H1 (cell line): ENCODE measurements at regions not wholly inside any gene's neighbourhood (a gene's known extent, or its start where the extent isn't known, plus 50 kb on each side); places are given as distances from the start of the nearest gene placed in this dataset.
A peak's percentile ranks its signal among the peaks of the same experiment; 100 is the strongest.

Source experiments
- CTCF ChIA-PET: fragments of 300-600 bp; sonication (Branson Sonifier 250); formaldehyde crosslinking; loops from one replicate; lab custom pipeline; 2021; ENCODE audit not compliant: partially characterized antibody; lab: Charles Lee
- POLR2A ChIA-PET: fragments of 300-600 bp; sonication (Branson Sonifier 250); formaldehyde crosslinking; loops from one replicate; lab custom pipeline; 2021; ENCODE audit warnings: inconsistent platforms; ENCODE audit not compliant: partially characterized antibody; lab: Charles Lee
- DNase-seq, 2 experiments: peaks; one replicate each; pipeline versions ENCODE4 v3.0.0 to v3.0.0-alpha.2; 2010 to 2022; ENCODE audit warnings: low spot score in 2 of 2, low read depth in 1 of 2, mixed read lengths in 1 of 2
- FAIRE-seq: peaks from 2 replicates; lab custom pipeline; 2011; peaks lifted over from hg19 to GRCh38; lab: Jason Lieb, UNC
- H2AFZ ChIP-seq: 2 replicates; pipeline ENCODE4 v1.8.1; 2012; ENCODE audit warnings: low read length, inconsistent platforms
- H2AK5ac ChIP-seq: 2 replicates; pipeline ENCODE4 v1.6.1; 2013; ENCODE audit warnings: low read depth, low read length
- H2BK120ac ChIP-seq: replicated peaks from 2 replicates; pipeline ENCODE3; 2013; ENCODE audit warnings: low read depth, low read length, inconsistent platforms
- H2BK12ac ChIP-seq: 2 replicates; pipeline ENCODE4 v1.6.1; 2013; ENCODE audit warnings: low read depth, low read length
- H2BK15ac ChIP-seq: 2 replicates; pipeline ENCODE4 v1.6.1; 2013; ENCODE audit warnings: low read length
- H2BK20ac ChIP-seq: 2 replicates; pipeline ENCODE4 v1.6.1; 2013; ENCODE audit warnings: low read length
- H2BK5ac ChIP-seq: 2 replicates; pipeline ENCODE4 v1.6.1; 2013; ENCODE audit warnings: low read depth, low read length
- H3K14ac ChIP-seq: 2 replicates; pipeline ENCODE4 v1.6.1; 2013; ENCODE audit warnings: inconsistent platforms; ENCODE audit not compliant: insufficient read length
- H3K18ac ChIP-seq: 2 replicates; pipeline ENCODE4 v1.6.1; 2013; ENCODE audit warnings: low read length; ENCODE audit errors: extremely low read depth
- H3K23ac ChIP-seq: 2 replicates; pipeline ENCODE4 v1.6.1; 2013; ENCODE audit warnings: inconsistent platforms; ENCODE audit not compliant: insufficient read length
- H3K23me2 ChIP-seq: 2 replicates; pipeline ENCODE4 v1.6.1; 2013; ENCODE audit warnings: low read depth, low read length
- H3K27ac ChIP-seq: 2 replicates; pipeline ENCODE4 v1.6.1; 2011; ENCODE audit warnings: low read depth, low read length, inconsistent platforms
- H3K27me3 ChIP-seq, 4 experiments: replicated peaks in 1 of 4; 1 replicate in 1 of 4; 2 replicates in 3 of 4; pipeline versions ENCODE4 v1.6.1 to v1.8.1; 2011 to 2013; ENCODE audit warnings: low read length in 3 of 4, mild to moderate bottlenecking in 3 of 4, inconsistent platforms in 2 of 4, mixed read lengths in 2 of 4, moderate library complexity in 1 of 4; ENCODE audit not compliant: control insufficient read depth in 3 of 4, insufficient read depth in 3 of 4; ENCODE audit errors: extremely low read depth in 1 of 4
- H3K36me3 ChIP-seq, 4 experiments: 2 replicates each; pipeline versions ENCODE4 v1.6.1 to v1.8.1; 2011 to 2013; ENCODE audit warnings: mild to moderate bottlenecking in 4 of 4, low read length in 3 of 4, moderate library complexity in 2 of 4, control low read depth in 1 of 4, inconsistent platforms in 1 of 4; ENCODE audit not compliant: insufficient read depth in 4 of 4, control insufficient read depth in 2 of 4
- H3K4ac ChIP-seq: replicated peaks from 2 replicates; pipeline ENCODE3; 2013; ENCODE audit warnings: low read length, low read depth, mixed read lengths, inconsistent platforms; ENCODE audit not compliant: insufficient read length
- H3K4me1 ChIP-seq, 4 experiments: replicated peaks in 1 of 4; 1 replicate in 1 of 4; 2 replicates in 3 of 4; pipeline versions ENCODE4 v1.6.1 to v1.8.1; 2011 to 2013; ENCODE audit warnings: low read length in 3 of 4, inconsistent platforms in 2 of 4, mixed read lengths in 1 of 4; ENCODE audit not compliant: insufficient read depth in 4 of 4, control insufficient read depth in 3 of 4
- H3K4me2 ChIP-seq, 2 experiments: 2 replicates each; pipeline versions ENCODE4 v1.6.1 to v1.8.1; 2011 to 2013; ENCODE audit warnings: low read depth in 2 of 2, low read length in 2 of 2, control low read depth in 1 of 2, inconsistent platforms in 1 of 2, mild to moderate bottlenecking in 1 of 2; ENCODE audit not compliant: insufficient read depth in 1 of 2
- H3K4me3 ChIP-seq, 4 experiments: fragments of 200-600, 300-600 bp in 1 of 4; sonication (generic), shearing (Covaris generic), sonication (Bioruptor Twin) in 1 of 4; 2 replicates each; pipeline versions ENCODE4 v1.5.1 to v1.8.1; 2011 to 2016; ENCODE audit warnings: low read length in 4 of 4, low read depth in 3 of 4, control low read depth in 2 of 4, inconsistent platforms in 2 of 4, mild to moderate bottlenecking in 2 of 4, mixed read lengths in 1 of 4, moderate library complexity in 1 of 4; ENCODE audit not compliant: insufficient read depth in 2 of 4; ENCODE audit errors: extremely low read depth in 1 of 4
- H3K56ac ChIP-seq: replicated peaks from 2 replicates; pipeline ENCODE3; 2013; ENCODE audit warnings: low read depth, mild to moderate bottlenecking, mixed read lengths, low read length, inconsistent platforms; ENCODE audit not compliant: insufficient read length
- H3K79me1 ChIP-seq: 2 replicates; pipeline ENCODE4 v1.6.1; 2013; ENCODE audit warnings: low read depth, low read length, control low read depth
- H3K79me2 ChIP-seq, 2 experiments: 2 replicates each; pipeline versions ENCODE4 v1.6.1 to v1.8.1; 2012 to 2013; ENCODE audit warnings: low read length in 2 of 2, mild to moderate bottlenecking in 2 of 2, inconsistent platforms in 1 of 2; ENCODE audit not compliant: insufficient read depth in 2 of 2, control insufficient read depth in 1 of 2
- H3K9ac ChIP-seq, 4 experiments: replicated peaks in 1 of 4; 1 replicate in 1 of 4; 2 replicates in 3 of 4; pipeline versions ENCODE4 v1.6.1 to v1.8.1; 2011 to 2013; ENCODE audit warnings: low read depth in 3 of 4, low read length in 3 of 4, control low read depth in 2 of 4, mild to moderate bottlenecking in 2 of 4, moderate library complexity in 2 of 4, inconsistent platforms in 1 of 4; ENCODE audit errors: extremely low read depth in 1 of 4
- H3K9me3 ChIP-seq, 2 experiments: 2 replicates each; pipeline versions ENCODE4 v1.6.1 to v1.8.1; 2012 to 2013; ENCODE audit warnings: mild to moderate bottlenecking in 2 of 2, moderate library complexity in 2 of 2, control low read depth in 1 of 2, inconsistent platforms in 1 of 2, low read depth in 1 of 2, low read length in 1 of 2, mixed read lengths in 1 of 2; ENCODE audit not compliant: insufficient read depth in 2 of 2
- H4K20me1 ChIP-seq, 2 experiments: replicated peaks in 1 of 2; 2 replicates each; pipeline versions ENCODE3 to v1.8.1; 2011 to 2013; ENCODE audit warnings: inconsistent platforms in 2 of 2, low read length in 2 of 2, mild to moderate bottlenecking in 1 of 2; ENCODE audit not compliant: insufficient read depth in 2 of 2, control insufficient read depth in 1 of 2
- H4K5ac ChIP-seq: 2 replicates; pipeline ENCODE4 v1.6.1; 2013; ENCODE audit warnings: low read length, low read depth, mixed read lengths, inconsistent platforms; ENCODE audit not compliant: insufficient read length
- H4K8ac ChIP-seq: 2 replicates; pipeline ENCODE4 v1.8.0; 2013; ENCODE audit warnings: mild to moderate bottlenecking, moderate library complexity, low read length, inconsistent platforms; ENCODE audit not compliant: insufficient read depth; ENCODE audit errors: extremely low read depth
- H4K91ac ChIP-seq: replicated peaks from 2 replicates; pipeline ENCODE3; 2013; ENCODE audit warnings: low read length, mixed read lengths, inconsistent platforms; ENCODE audit not compliant: insufficient read length
- GTF2F1 ChIP-seq: IDR thresholded peaks from 2 replicates; pipeline ENCODE4 v1.6.1; 2012; ENCODE audit warnings: low read depth, low read length, improper control_type of control experiment, borderline replicate concordance
- SP4 ChIP-seq: IDR thresholded peaks from 2 replicates; pipeline ENCODE4 v1.6.1; 2012; ENCODE audit warnings: low read length, inconsistent platforms
- SRF ChIP-seq: IDR thresholded peaks from 2 replicates; pipeline ENCODE4 v1.6.1; 2011; ENCODE audit warnings: mild to moderate bottlenecking, low read depth, low read length, moderate library complexity
- WGBS, 2 experiments: shearing (Covaris generic) in 1 of 2; methylation state at CpG; one replicate each; pipeline versions ENCODE4 v1.1.6 to v1.1.7; 2013 to 2015; ENCODE audit warnings: low lambda C conversion rate in 2 of 2, mixed read lengths in 2 of 2, inconsistent platforms in 1 of 2, low coverage in 1 of 2, missing lambda C conversion rate in 1 of 2; ENCODE audit not compliant: insufficient replicate concordance in 2 of 2, insufficient coverage in 1 of 2, insufficient read length in 1 of 2; ENCODE audit errors: extremely low coverage in 1 of 2, missing lambda C conversion rate in 1 of 2; 5-methylcytosine and 5-hydroxymethylcytosine counted together

DNA sequence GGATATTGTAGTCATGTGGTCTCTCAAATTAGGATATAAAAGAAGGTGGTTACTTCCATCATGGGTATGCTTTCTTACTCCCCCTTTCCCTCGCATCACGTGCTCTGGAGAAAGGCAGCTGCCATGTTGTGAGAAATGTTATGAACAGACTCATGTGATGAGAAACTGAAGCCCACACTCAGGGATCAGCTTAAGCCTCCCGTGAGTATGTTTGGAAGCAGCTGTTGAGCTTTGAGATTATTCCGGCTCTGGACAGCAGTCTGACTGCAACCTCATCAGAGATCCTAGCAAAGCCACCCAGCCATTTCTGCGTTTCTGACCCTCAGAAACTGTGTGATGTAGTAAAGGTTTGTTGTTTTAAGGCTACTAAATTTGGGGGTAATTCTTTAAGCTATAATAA, 700.1 kb downstream of the ADCYAP1 start:
- Histone ChIP-seq H3K9ac (no peak overlapping the region), H3K56ac (no peak overlapping the region), H4K91ac (no peak overlapping the region), H3K4me2 (no peak overlapping the region), H2BK5ac (no peak overlapping the region), H3K79me1 (no peaks in the 10 kb centered on the region), H3K23ac (no peak overlapping the region), H3K18ac (no peak overlapping the region), H4K20me1 (no peaks in the 10 kb centered on the region), H3K27me3 (no peaks in the 10 kb centered on the region), H3K36me3 (no peaks in the 10 kb centered on the region), H3K14ac (no peak overlapping the region), H3K4me3 (no peak overlapping the region), H2BK20ac (no peak overlapping the region), H4K8ac (no peak overlapping the region), H4K5ac (no peak overlapping the region), H3K4me1 (no peaks in the 10 kb centered on the region), H2BK15ac (no peak overlapping the region), H3K27ac (no peak overlapping the region), H3K79me2 (no peaks in the 10 kb centered on the region), H2BK120ac (no peak overlapping the region), H3K4ac (no peak overlapping the region), H3K9me3 (no peaks in the 10 kb centered on the region), H2AK5ac (no peak overlapping the region), H2AFZ (peak overlapping the region; percentile 85; the same call in 1 of the 2 replicates), H2BK12ac (no peak overlapping the region), H3K23me2 (no peaks in the 10 kb centered on the region)
- WGBS, 2 experiments = 95% methylated on average over 5 of the region's 5 CpGs; no CpG with 5 or more reads in 1 of the 2 experiments
- no peak for TF ChIP-seq SP4
- no peak for TF ChIP-seq SRF
- no peak for TF ChIP-seq GTF2F1
- DNase-seq (no peak), FAIRE-seq (no peak)
- ChIA-PET CTCF (interaction anchor here (2.7 kb wide), 1 partner anchor 59 kb away, joined by 10 read pairs; no protein-coding TSS in a partner anchor), POLR2A (interaction anchor here (0.7 kb wide), 1 partner anchor 623 kb away, joined by 3 read pairs; no protein-coding TSS in a partner anchor)
